ENCODE measurements at regions not wholly inside any gene's neighbourhood (a gene's known extent, or its start where the extent isn't known, plus 50 kb on each side); places are given as distances from the start of the nearest gene placed in this dataset.
"Not testable (repeated sequence)": the region's sequence is repeated elsewhere in the genome, so short reads cannot be mapped to it uniquely, and the experiment has no call there.

DNA sequence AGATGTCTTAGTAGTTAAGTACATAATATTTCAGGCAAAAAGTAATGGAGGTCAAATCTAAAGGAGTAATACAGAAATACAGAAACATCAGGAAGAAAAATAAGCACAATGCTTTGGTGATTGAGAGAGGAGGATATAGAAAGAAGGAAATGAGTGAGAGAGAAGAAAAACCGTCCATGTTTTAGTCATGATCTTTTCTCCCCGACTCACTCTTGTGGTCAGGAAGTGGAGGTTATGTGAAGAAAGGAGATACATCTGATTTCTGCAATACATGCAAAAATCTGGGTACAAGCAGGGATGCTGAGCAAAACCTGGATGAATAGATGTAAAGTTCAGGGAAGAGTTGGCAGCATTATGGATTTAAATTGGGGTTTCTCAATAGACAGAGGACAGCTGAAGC, 1122.5 kb downstream of the SORCS3 start:
- no peak for DNase-seq

DNA sequence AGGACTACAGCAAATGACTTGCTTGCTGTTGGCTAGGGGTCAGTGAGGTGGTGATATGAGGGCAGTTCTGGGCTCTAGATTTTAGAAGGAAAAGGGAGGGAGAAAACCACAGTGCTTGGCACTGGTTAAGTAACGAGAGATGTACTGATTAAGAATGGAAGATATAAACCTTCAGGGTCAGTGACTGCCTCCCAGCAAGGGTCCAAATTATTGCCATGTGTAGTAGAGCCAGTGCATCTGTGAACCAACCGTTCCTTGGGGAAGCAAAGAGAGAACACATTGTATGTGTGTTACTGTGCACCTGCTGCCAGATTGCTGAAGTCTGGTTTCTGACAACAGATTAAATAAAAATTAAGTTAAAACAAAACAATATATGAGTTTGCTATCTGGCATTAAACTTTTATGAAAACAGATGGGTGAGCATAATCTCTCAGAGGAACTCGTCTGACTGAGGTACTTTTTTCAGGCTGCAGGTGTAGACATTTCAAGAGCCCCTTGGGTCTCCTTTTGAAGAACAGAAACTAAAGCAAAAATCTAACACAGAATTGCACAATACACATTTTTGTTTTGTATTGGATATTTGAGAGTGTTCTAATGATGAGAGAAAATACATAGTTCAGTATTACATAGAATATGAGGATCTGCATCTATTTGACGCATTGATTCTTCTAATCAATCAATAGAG, 1120.6 kb downstream of the SORCS3 start:
- no peak for DNase-seq

DNA sequence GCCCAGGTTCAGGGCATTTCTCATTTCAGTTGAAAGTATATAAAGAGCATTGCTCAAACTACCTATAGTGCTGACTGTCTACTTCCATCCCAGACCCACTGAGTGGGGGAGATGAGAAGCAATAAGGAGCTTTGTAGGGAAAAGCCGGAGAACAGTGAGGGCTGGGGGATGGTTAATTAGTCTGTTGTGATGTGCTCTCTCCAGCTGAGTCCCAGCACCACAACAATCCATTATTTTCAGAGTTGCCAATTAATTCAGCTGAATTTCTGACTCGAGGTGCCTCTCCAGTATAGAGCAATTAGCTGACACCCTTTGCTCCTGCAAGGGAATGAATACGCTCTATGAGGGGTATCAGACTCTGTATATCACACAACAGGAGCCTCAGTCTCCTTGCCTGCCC, 1118.6 kb downstream of the SORCS3 start:
- DNase-seq, result no peak

DNA sequence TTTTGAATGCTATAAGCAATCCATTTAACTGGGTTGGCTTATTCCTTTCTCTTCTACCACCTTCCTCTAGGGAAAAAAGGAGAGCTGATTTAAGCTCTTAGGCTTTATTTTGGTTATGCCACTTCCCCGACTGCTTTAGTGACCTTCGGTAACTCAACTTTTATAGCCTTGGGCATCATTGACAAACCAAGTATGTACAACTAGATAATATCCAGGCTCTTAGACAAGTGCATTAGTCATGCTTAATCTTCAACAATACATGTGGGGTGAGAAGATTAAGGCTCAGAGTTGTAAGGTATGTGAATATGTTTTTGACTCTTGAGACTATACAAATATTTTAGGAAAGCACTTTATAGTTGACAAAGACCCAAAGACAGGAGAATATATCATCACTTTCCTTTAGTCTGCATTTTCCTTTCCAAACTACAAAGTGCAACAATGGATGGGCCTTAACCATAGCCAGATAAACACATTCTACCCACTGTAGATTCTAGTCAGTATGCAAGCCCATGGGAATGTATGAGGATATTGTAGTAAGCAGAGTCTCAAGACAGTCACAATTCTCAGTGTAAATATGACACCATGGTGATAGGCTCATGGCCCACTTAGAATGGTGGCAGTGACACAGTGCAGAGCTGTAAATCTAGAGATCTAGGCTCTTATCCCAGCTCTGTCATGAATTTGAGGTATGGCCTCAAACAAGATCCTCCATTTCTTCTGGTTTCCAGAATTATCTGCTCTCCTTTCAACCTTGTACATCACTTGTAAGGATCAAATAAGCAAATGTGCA, 1117.3 kb downstream of the SORCS3 start:
- no peak for DNase-seq

DNA sequence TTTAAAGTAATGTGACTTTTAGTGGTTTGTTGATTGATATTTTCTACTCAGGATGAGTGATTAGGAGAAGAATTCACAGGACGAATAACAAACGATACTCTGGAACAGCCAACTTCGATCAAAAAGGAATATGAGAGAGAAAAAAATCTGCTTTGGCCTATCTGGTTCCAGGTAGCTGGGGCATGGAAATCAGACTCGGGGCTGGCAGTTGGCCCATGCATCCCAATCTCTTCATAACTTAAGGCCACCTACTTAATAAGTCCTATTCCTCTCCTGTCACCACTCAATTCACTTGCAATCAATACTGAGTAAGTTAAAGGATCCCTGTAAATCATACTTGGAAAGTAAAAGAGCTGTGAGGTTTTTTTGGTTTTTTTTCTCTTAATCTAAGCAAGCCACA, 1116.2 kb downstream of the SORCS3 start:
- DNase-seq, result no peak

DNA sequence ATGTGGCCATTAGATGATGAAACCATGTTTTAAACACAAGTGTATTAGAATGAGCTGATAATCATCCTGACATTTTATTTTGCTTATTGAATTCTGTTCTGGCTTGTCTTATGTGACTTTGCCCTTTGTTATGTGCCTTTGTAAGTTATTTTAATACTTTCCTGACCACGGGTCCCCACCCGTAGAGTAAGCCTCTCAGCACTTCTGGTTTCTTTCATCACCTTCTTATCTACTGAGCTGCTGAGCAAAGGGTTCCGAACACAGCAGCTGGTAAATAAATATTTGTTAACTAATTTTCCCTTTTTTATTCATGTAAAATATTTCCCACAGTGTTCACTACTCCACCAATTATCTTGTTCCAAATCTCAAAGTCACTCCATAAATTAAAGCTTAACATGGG, 1115.3 kb downstream of the SORCS3 start:
- no peak for DNase-seq

DNA sequence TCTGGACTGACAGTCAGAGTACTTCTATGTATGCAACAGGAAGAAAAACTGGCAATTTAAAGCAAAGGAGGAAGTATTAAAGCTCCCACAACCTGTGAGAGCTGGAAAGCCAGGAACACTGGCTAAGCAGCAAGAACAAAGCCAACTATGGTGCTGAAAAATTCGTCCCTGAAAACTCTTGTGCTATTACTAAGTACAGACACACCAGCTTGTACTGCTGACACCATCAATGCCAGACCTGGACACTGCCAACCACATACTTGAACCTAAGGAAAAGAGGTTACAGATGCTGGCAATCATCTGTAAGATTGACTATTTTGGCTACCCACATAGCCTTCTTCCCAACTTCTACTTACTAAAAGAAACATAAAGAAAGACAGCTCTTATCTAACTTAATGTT, 1110.6 kb downstream of the SORCS3 start:
- no peak for DNase-seq

DNA sequence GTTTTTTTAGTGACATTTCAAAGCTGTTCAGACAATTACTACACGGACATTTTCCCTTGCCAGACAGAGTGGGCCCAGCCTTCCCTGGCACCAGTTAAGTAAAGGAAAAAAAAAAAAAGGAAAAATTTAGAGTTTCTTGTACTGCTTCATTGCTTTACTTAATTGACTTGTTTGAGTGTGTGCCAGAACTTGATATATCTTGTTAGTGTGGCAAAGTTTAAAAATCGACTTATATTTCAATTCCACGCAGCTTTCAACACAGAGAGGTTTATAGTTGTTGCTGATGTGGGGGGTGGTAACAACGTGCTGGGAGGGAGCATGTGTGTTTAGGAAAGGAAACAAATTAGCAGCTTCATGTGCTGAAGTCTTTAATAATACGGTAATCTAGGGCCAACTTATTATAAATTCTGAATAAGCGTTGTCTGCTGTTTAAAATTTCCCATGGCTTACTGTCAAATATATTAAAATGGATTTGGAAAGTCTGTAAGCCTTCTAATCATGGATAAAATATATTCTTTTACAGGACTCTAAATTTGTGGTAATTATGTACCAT, 1104.6 kb downstream of the SORCS3 start:
- DNase-seq, result no peak

DNA sequence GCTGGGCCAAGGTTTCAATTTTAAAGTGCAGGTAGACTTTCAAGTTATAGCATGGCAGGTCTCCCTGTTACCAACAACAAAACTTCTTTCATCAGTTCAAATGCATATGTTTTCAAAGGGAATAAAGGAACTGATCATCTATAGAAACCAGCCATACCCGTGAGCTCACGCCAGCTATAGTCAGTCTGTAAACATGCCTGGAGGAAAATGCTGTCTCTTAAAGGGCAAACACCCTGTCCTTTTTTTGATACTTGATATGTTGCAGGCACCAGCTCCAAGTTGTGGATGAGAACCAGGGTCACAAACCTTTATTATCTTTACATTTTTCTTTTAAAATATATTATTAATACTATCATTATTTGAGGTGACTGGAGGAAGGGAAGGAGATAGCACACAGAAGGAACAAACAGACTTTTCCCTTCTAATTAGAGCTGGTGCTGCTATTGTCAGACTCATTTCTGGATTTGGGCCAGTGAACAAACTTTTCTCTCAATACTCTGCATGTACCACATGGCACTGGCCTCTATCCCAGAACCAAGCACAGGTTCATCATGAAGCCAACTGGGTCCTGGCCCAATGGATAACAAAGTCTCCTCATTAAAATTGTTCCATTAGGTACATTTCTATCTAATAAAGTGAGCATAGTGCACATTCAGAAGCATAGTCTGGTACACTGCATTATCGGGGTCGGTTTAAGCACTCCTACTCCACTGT, 1102.4 kb downstream of the SORCS3 start:
- no peak for DNase-seq

DNA sequence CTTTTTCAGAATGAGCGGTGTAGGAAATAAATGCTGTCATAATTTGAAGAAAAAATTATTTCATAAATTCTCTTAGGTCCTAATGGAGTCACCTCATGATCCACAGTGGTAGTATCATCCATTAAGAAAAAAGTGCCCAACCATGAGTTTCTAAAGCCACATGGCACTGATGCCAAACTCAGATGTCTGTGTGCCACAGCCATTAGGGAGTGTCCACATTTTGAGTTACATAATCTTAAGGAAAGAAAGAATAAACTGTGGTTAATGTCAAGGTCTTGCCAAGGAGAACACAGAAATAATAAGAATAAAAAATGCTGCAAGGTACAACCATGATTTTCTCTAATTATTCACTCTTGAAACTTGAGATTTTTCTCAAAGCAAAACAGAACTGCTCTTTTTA, 1101.8 kb downstream of the SORCS3 start:
- DNase-seq, result no peak

DNA sequence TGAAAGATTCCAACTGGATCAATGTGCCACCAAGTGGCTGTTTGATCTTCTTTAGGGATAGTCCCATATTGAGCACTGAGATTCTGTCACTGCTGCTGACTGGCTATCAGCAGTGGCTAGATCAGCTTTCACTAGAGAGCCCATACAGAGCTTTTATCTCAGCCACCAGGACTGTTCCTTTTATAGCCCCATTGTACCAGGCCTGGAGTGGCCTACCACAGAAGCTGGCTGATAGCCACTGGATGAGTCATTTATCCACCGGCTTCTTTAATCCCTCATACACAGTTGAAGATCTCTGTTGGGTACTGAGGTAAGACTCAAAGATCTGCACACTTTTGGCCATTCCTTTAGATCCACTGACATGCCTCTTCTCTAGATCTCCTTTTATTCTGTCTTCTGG, 1101.1 kb downstream of the SORCS3 start:
- no peak for DNase-seq

DNA sequence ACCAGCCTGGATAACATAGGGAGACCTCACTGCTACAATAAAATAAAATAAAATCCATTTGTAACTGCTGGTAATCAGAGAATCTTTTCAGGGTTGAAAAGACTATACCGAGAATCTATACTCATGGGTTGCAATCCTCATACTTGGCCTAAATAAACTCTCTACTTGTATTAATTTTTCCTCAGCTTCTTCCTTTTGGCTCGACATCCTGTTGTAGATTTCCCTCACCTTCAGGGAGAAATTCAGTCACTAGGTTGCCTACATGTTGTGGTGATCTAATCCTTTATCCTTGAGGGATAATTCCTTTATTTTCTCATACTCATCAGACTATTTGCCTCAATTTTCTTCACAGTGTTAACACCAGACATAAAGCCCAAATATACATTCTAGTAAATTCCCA, 1093.4 kb downstream of the SORCS3 start:
- no peak for DNase-seq

DNA sequence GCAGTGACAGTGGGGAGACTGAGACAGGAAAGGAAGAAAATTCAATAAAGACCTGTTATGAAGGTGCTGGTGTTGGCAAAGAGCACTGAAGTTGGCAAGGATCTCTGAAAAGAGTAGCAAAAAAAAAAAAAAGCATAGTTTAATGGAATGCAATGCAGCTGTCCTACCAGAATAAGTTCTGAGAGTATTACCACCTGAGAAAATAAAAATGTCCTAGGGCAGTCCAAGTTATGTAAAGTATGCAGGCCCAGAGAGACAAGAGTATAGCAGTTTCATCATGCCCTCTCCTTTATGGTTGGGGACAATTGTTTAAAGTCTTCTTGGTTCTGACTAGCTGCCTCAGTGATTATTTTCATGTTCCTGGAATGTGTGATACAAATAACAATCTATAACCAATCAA, 1092.8 kb downstream of the SORCS3 start:
- no peak for DNase-seq

DNA sequence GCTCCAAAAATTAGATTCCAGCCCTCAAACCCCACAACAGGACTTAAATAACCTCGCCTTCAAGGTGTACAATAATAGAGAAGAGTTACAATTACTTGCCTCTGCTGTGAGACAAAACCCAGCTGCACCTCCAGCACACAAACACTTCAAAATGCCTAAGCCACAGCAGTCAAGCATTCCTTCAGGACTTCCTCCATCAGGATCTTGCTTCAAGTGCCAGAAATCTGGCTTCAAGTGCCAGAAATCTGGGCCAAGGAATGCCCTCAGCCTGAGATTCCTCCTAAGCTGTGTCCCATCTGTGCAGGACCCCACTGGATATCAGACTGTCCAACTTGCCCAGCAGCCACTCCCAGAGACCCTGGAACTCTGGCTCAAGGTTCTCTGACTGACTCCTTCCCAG, 1088.3 kb downstream of the SORCS3 start:
- no peak for DNase-seq

DNA sequence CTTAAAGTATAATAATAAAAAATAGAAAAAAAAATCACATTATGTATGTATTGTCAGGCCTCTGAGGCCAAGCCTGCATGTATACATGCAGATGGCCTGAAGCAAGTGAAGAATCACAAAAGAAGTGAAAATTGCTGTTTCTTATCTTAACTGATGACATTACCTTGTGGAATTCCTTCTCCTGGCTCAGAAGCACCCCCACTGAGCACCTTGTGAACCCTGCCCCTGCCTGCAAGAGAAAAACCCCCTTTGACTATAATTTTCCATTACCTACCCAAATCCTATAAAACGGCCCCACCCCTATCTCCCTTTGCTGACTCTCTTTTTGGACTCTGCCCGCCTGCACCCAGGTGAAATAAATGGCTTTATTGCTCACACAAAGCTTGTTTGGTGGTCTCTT, 1086.5 kb downstream of the SORCS3 start:
- not testable (repeated sequence) for DNase-seq

DNA sequence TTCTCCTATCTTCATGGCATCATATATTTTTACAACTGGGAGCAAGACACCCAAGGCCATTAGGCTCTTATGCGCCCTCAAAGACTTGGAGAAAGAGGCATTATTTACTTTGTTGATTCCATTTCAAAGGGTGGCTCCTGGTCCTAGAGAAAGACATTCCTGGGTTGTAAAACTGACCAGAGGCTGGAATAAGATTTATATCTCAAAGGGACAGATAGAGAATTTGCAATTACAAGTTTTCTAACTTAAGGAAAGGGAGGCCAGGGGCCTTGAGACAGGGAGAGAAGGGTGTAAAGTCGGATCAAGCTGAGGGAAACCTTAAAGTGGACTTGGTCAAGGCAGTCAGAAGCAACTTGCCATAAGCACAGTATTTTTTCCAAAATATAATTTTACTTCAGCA, 1086.0 kb downstream of the SORCS3 start:
- DNase-seq, result no peak

DNA sequence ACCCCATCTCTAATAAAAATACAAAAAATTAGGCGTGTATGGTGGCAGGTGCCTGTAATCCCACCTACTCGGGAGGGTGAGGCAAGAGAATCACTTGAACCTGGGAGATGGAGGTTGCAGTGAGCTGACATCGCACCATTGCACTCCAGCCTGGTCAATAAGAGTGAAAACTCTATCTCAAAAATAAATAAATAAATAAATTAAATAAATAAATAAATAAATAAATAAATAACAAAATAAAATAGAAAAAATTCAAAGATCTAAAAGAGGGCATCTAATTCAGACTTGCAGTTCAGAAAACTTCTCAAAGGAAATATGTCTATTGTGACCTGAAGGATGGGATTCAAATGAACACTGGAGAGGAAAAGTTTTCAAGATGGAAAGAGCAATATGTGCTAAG, 1085.1 kb downstream of the SORCS3 start:
- DNase-seq, result no peak

DNA sequence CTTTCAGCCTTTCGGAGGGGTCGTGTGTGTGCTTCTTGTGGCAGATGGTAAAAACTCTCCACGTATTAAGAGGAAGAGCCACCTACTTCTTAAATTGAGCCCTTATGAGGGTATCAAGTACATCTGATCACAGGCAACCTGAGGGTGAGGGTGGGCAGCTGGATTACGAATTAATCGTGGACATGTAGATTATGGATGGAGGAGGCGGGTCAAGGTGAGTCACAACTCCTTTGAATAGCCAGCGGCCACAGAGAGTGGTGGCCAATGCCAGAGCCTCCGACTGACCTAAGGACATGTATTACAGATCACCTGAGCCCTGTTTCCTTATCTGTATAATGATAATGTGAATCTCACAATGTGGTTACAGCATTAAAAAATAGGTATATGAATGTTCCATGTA, 1083.9 kb downstream of the SORCS3 start:
- DNase-seq, result no peak

DNA sequence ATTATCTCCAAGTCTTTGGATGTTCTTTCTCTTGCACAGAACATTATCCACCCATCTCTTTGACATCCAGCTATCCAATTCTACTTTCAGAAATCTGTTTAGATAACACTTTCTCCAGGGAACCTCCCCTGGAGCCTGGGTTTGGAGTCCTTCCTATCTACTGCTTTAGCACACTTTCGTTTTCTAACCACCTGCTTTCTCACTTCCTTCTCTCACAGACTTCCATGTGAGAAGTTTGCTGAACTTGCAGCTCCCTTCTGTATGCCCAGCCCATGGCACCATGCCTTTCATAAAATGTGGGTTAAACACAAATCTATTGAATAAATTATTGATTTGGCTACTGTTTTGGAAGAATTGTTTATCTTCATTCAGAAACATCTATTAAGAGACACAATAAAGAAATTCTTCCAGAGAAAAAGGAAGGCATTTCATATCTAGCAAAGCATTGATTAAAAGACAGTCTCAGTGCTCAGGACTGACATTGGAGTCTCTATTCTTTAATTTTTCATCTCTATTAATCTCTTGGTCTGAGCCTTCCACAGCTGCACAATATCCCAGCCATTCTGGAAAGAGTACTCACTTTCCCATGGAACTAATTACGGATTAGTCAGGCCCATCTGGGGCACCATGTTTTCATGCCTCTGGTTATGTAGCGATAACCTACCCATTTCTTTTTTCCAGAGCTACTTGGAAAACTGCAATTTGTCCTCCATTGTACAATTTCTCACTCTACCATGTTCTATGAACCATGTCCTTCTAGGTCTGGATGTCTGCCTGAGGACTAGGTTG, 1077.3 kb downstream of the SORCS3 start:
- DNase-seq, result no peak

DNA sequence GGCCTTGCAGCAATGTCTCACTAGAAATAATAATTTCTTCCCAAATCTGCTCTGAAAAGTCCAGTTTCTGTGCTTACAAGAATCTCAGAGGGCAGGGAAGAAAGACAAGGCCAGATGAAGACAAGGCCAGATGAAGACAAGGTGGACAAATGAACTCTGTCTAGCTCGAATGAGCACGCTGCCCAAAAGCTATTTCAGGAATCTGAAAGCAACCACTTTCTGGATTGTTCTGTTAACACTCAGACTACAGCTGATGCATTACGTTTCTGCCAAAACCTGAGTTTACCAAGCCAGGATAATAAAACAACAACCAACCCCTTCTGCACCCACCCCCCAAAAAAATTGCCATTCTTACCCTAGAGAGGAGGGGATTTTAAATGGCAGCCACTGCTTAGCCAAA, 1073.6 kb downstream of the SORCS3 start:
- DNase-seq, result no peak

DNA sequence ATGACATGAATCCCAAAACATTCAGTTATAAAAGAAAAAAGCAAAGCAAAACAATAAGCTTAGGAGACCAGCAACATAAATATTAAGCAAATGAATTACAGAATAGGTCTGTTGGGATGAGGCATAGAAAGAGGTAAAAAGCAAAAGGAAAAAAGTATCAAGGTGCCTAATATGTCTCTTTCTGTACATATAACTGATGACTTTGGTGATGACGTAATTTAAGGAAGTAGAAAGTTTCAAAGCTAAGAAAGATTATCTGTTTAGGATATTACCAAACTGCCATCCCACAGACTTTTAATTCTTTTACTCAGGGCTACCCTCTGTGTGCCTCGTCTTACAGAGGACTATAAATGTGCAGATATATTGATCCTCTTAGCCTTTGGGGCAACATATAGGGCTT, 1066.5 kb downstream of the SORCS3 start:
- no peak for DNase-seq

DNA sequence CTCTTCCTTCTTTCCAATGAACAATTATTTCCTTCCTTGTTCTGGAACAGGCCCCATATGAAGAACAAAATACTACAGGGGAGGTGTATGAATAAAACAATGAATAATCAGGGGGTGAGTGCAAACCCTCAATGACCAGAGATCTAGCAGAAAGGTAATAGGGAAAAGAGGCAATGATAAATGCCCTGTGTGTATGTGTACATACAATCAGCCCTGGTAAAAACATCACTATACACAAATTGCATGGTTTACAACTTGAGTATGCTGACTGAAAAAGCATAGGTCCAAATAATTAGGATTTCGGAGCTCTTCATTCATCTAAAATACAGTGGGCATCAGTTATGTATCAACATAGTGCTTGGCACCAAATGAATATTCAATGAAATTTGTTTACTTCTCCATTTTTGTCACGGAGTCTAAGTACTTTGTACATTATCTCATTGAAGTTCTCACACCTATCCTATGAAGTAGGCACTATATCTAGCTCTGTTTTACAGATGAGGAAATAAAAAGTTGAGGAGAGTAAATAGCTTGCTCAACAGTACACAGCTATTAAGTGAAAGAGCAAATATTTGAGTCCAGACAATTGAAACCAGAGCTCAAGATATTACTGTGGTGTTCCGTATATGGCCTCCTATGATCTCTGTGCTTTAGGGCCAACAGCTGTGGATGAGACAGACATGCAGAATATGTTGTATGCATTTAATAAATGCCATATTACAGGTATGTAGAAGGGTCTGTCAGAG, 1065.4 kb downstream of the SORCS3 start:
- no peak for DNase-seq
